ENCODE measurements at regions not wholly inside any gene's neighbourhood (a gene's known extent, or its start where the extent isn't known, plus 50 kb on each side); places are given as distances from the start of the nearest gene placed in this dataset.

- Histone ChIP-seq H3K4me3 (no peak overlapping the region), H3K27ac (no peak overlapping the region), H3K36me3 (no peaks in the 10 kb centered on the region), H3K4me1 (no peaks in the 10 kb centered on the region), H3K9me3 (peaks cover 0 to 6% of the 10 kb centered on the region in 2 donors), H3K27me3 (no peaks in the 10 kb centered on the region)
- intact Hi-C loops (cut with DNase I; ENCODE audit: low total_unique reads), result no loop called here
- peak in 1 of 2 donors; percentile 2 for DNase-seq
- TF ChIP-seq, protein P1, sequence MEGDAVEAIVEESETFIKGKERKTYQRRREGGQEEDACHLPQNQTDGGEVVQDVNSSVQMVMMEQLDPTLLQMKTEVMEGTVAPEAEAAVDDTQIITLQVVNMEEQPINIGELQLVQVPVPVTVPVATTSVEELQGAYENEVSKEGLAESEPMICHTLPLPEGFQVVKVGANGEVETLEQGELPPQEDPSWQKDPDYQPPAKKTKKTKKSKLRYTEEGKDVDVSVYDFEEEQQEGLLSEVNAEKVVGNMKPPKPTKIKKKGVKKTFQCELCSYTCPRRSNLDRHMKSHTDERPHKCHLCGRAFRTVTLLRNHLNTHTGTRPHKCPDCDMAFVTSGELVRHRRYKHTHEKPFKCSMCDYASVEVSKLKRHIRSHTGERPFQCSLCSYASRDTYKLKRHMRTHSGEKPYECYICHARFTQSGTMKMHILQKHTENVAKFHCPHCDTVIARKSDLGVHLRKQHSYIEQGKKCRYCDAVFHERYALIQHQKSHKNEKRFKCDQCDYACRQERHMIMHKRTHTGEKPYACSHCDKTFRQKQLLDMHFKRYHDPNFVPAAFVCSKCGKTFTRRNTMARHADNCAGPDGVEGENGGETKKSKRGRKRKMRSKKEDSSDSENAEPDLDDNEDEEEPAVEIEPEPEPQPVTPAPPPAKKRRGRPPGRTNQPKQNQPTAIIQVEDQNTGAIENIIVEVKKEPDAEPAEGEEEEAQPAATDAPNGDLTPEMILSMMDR (IDR thresholded peaks at IDR 0.05), result no peak
- TF ChIP-seq POLR2A (IDR thresholded peaks at IDR 0.05), result no peak
These were observed 72.0 kb upstream of the ODC1 start for GRCh38 chr2:10520154-10520553.

DNA sequence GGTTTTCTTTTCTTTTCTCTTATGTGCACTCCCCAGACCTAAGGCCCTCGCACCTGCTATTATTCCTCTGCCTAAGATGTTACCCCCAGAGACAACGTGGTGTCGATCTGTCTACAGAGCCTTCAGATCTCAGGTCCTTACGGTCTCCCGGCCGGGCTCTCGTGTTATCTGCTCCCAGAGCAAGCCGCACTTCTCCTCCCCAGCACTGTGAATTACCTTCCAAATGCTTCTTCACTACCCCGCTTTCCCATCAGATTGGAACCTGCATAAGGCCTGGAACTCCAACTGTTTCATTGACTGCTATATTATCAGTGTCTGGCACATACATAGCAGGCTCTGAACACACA is 71.2 kb upstream of the ODC1 start:
- Histone ChIP-seq H3K27ac (no peak overlapping the region), H3K4me1 (no peaks in the 10 kb centered on the region), H3K36me3 (no peaks in the 10 kb centered on the region), H3K4me3 (no peak overlapping the region), H3K9me3 (peaks cover 0 to 6% of the 10 kb centered on the region in 2 donors), H3K27me3 (no peaks in the 10 kb centered on the region)
- intact Hi-C loops (cut with DNase I; ENCODE audit: low total_unique reads), result no loop called here
- peak in 1 of 2 donors; percentile 1 for DNase-seq
- no peak for TF ChIP-seq POLR2A (IDR thresholded peaks at IDR 0.05)
- TF ChIP-seq, protein P1 (IDR thresholded peaks at IDR 0.05), result no peak

- intact Hi-C loops (cut with DNase I; ENCODE audit: low total_unique reads), result no loop called here
- peak in 1 of 2 donors; percentile 8 for DNase-seq
- no peak for TF ChIP-seq POLR2A (IDR thresholded peaks at IDR 0.05)
- TF ChIP-seq, protein P1 (IDR thresholded peaks at IDR 0.05), result no peak
- no peaks in the 10 kb centered on the region for H3K36me3 ChIP-seq
- peaks cover 0 to 6% of the 10 kb centered on the region in 2 donors for H3K9me3 ChIP-seq
- no peaks in the 10 kb centered on the region for H3K4me1 ChIP-seq
- H3K27ac ChIP-seq, result no peak overlapping the region
- H3K27me3 ChIP-seq, result no peaks in the 10 kb centered on the region
- H3K4me3 ChIP-seq, result no peak overlapping the region
These were observed 70.6 kb upstream of the ODC1 start for GRCh38 chr2:10518470-10519393.

DNA sequence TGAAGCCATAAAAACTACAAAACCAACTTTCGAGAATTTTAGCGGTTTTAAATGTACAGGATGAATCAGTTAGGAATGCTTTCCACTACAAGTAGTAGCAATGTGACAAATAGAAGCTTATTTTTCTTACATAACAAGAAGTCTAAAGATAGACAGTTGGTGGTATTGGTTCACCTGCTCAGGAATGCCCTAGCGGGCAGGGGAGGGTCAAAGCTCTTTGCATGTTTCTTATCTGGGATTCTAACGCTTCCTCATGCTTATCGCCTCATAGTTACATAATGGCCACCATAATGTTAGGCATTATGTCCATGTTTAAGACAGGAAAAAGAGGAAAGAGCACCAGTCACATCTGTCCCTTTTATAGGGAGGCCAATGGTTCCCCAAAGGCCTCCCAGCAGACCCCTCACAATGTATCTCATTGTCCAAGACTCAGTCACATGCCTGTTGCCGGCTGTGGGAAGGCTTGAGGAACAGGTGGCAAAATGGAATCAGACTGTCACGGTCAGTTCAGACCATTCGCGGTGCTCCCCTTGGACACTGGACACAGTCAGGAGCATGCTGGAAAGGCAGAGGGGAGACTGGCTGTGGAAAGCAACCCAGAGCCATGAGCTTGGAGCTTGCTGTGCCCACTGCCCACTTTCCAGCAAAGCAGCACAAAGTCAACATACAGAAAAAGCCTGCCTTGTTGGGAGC is 69.4 kb upstream of the ODC1 start:
- DNase-seq, result no peak

More for the DNA sequence above, 69.4 kb upstream of the ODC1 start:
- Histone ChIP-seq H3K36me3 (no peaks in the 10 kb centered on the region), H3K27ac (no peak overlapping the region), H3K27me3 (no peaks in the 10 kb centered on the region), H3K4me3 (no peak overlapping the region), H3K9me3 (peaks cover 0 to 6% of the 10 kb centered on the region in 2 donors), H3K4me1 (no peaks in the 10 kb centered on the region)
- intact Hi-C loops (cut with DNase I; ENCODE audit: low total_unique reads), result no loop called here
- TF ChIP-seq, protein P1 (IDR thresholded peaks at IDR 0.05), result no peak
- TF ChIP-seq POLR2A (IDR thresholded peaks at IDR 0.05), result no peak
